NCI-H510A treated with DMSO at 0.1 percent for 48 hours (cell line): ENCODE measurements at regions not wholly inside any gene's neighbourhood (a gene's known extent, or its start where the extent isn't known, plus 50 kb on each side); places are given as distances from the start of the nearest gene placed in this dataset.
"Not testable (repeated sequence)": the region's sequence is repeated elsewhere in the genome, so short reads cannot be mapped to it uniquely, and the experiment has no call there.

ENCODE experiments used
- DNase-seq: peaks from one replicate; lab custom pipeline; 2025; lab: John Stamatoyannopoulos, UW

DNA sequence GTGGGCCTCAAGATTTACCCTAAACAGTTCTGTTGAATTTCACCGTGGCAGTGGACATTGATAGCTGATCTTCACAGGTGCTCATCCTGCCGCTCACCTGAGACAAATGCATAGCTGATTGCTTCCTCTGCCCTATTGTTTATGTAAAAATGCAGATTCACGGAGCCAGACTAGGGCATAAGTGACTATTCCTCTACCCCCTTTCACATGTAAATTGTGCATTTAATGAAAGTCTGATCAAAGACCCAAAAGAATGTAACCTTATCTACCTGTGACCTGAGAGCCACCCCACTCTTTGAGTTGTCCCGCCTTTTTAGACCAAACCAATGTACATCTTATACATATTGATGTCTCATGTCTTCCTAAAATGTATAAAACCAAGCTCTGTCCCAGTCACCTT lies 312.4 kb upstream of the CDH5 start:
- DNase-seq, result no peak

DNA sequence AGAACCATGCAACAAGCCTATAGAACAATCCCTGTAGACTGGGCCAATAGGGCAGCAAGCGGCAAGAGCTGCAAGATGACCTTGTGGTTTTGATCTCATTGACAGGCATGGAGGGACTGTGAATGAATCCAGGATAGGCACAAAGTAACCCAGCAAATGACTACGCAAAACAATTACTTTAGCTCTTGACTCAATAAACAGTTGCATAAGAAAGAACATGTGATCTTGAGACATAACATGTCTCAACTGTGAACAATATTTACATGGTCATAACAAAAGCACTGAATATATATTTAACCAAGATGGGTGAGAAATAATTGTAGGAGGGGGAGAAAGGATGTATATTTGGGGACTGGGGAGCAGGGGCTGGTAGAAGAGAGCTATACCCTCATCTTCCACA lies 313.7 kb upstream of the CDH5 start:
- DNase-seq, result no peak

DNA sequence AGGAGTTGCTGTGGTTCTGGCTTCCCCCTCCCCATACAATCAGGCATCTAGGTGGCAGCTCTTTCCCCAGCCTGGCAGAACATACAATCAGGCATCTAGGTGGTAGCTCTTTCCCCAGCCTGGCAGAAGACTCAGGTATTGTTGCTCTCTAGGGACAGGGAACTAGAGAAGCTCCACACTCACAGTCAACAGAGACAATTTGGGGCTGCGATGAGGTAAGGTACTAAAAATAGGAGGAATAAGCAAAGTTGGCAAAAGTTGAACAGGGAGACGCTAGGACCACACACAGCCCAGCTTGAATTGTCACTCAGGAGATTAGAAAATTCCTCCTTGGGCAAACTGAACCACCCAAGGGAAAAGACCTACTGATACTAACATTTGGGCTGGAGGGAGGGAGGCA lies 315.5 kb upstream of the CDH5 start:
- no peak for DNase-seq

DNA sequence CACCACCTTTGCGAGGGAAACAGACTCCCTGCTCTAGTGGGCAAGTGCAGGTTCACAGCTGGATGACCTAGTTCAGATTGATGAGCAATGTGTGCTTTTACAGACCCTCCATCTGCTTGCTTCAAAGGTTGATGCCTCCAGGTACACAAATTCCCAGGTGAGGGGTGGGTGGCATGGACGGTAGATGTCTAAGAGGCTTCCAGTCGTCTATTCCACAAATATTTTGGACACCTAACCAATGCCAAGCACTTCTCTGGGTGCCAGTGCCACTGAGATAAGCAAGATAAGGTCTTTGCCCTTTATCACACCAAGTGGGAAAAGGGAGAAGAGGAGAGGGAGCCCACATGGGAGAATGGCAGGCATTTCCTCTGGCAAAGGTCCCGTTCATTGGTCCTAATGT lies 316.6 kb upstream of the CDH5 start:
- DNase-seq, result no peak

DNA sequence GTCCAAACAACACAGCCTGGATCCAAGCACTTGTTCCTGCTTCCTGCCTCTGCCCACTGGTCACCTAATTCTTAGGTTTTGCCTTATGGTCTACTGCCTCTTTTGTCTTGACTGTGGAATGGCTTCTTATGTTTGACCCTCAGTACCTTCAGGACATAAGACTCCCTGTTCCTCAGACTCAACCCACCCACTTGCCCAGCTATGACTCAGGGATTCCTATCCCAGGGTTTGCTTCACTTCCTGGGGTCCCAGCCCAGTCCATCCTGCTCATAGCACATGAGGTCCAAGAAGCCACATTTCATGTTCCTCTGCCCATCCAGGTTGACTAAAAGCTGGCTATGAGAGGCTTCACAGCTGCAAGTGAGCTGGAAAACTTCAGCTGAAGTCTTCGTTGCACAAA lies 320.9 kb upstream of the CDH5 start:
- no peak for DNase-seq

DNA sequence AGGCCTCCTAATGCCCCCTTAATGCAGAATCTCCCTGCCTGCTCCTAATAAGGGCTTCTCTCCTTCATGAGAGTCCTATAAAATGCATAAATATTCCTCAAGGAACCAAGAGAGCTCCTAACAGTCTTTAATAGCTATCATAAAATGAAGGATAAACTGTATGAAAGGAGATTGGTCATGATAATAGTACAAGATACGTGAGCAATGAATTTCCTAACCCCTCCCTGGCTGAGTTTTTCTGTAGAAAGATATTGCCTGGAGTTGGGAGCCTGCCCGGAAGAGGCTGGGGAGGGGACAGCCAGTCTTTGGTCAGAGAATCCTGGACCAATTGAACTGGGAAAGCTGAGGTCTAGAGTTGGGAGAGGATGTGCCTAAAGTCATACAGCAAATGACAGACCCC lies 321.9 kb upstream of the CDH5 start:
- no peak for DNase-seq

DNA sequence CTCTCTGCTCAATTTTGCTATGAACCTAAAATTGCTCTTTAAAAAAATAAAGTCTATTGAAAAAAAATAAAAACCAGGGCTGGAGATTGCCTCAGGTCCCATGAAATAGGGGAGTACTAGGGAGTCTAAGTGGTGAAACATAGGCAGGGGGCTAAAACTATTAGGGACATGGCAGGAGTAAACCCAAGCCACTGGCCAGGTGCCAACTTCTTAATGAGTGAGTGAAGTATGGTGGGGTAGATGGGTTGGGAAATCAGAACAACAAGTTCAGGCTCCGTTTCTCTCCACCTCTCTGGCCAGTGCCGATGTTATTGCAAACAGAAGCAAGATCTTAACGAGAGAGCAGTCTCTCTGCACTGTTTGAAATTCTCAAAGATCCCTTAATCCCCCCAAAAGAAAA lies 322.4 kb upstream of the CDH5 start:
- no peak for DNase-seq

DNA sequence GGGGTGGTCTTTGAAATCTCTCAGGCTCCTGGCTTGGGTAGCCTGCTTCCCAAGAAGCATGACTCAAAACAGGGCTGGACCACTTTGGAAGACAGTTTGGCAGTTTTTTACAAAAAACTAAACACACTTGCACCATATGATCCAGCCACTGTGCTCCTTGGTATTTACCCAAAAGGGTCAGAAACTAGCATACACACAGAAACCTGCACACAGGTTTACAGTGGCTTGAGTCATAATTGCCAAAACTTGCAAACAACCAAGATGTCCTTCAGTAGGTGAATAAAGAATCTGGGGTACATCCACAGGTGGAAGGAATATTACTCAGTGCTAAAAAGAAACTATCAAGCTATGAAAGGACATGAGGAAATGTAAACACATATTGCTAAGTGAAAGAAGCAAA lies 323.2 kb upstream of the CDH5 start:
- no peak for DNase-seq

DNA sequence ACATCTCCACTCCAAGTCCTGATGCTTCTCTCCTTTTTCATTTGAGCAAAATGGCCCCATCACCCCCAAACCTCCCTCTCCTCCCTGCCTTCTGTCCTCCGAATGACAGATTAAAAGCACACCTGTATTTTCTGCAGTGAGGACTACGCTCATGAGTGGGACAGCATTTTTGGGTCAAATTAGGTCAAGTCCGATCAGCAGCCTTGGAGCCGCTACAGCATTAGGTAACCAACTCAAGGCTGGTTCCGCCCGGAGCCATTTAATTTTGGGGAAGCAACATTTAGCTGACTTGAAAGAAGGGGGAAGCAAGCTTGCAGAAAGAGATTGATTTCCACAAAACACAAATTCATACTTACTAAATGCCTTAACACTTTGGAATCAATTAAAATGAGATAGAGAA lies 324.1 kb upstream of the CDH5 start:
- no peak for DNase-seq

DNA sequence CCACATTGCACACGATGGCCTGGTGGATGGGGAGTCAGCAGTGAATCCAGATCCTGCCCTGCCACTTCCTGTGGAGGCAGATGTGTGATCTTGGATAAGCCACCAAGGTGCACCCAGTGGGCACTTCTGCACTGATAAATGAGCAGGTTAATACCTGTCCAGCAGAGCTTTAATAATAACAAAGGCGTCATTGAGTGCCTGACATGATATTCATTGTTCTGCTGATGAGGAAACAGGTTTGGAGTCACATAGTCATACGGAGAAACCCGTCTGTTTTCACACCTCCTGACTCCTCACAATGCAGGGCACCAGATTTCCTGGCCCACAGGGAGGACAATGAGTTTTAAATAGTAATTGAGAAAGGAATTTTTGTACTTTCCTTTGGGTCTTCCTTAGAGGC lies 324.6 kb upstream of the CDH5 start:
- no peak for DNase-seq

DNA sequence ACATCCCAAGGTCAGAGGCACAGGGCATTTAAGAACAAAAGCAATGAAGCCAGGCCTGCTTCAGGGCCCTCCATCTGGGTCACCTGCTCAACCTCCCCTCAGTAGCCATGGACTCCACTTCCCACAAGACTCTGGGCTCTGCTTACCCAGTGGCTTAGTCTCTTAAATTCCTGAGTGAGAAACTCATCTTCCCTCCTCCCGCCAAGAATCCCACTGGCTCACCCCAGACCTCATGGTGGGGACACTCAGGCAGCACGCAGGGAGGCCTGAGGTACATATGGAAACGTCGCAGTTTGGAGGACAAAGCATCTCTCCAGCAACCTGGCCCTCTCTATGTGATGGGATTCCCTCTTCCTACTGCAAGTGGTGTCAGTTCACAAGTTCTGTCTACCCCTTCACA lies 326.7 kb upstream of the CDH5 start:
- DNase-seq, result no peak

DNA sequence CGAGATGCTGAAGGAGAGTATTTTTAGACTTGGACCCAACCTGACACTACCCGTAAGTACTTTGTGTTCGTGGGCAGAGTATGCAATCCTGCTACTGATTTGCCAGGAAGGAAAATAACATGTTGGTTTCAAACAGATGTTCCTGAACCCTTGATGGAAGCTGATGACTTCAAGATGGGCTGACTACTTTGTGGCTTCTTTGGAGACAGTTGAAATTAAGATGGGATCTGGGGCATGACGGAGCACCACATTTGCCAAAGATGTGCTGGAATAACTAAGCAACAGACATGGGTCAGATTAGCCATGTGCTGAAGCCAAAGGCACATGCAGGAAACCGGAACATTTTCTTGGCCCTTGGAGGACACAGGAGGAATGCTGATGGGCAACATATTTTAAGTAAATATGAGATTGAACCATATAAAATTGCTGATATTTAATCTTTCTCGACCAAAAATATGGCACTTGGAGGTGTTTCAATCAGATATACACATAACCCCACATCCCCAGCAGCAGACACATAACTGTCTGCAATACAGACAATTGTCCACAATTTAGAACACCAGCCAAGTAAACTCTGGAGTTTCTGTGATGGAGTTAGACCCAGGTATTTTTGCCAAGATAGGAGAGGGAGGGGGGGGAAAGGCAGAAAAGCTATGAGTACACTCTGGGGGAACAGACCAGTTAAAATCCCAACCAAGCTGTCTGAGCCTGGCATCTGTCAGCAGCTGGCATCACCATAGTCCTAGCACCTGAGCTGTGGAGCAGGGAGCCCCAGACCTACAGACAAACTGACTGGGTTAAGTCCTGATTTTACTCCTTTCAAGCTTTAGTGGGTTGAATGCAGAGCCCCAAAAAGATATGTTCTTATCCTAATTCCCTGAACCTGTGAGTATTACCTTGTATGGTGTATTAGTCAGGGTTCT lies 329.4 kb upstream of the CDH5 start:
- DNase-seq, result no peak

DNA sequence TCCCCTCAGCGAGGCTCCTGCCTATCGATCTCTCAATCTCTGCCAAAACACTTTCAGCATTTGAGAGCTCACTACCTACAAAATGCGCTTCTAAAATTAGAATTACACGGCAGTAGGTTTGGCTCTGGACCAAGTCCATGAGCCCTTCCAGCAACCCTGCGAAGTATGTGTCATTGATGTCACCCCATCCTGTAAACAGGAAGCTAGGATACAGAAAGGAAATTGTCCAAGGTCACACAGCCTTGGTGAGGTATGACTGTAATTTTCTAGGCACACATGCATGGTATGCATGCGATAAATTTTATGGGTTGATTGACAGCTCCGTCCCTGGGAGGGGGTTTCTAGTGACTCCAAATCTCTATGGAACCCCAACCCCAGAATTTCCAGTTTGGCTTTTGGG lies 330.3 kb upstream of the CDH5 start:
- DNase-seq, result no peak

DNA sequence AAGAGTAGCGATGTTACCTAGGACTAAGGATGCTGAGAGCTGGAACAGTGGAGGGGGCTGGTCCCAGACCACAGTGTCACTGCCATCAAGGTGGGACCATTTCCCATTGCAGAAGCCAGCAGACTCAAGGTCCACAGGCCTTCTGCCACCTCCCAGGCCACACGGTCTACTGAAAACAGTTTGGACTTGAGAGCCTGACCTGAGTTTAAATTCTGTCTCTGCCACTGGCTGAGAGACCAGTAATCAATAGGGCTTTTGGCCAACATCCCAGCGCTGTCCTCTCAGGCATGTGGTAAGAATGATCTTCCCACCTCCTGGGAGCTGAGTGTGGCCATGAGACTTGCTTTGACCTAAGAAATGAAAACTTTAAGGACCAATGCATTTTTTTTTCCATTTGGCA lies 331.4 kb upstream of the CDH5 start:
- DNase-seq, result no peak

DNA sequence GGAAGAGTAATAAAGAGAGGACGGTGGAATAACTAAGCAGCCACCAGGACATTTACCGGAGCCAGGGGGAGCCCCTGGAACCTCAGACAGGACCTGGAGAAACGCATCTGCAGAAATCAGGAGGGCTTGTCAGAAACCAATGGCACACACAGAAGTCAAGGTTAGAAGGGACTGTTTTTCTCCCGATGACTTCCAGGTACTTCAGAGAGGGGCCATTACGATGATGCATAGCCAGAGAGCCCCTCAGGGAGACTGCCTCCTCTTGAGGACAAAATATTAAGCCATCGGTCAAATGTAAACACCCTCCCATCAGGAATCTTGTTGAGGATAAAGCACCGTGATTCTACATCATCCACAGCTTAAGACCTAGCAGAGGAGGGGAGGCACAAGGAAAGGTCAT lies 333.6 kb upstream of the CDH5 start:
- DNase-seq, result no peak

DNA sequence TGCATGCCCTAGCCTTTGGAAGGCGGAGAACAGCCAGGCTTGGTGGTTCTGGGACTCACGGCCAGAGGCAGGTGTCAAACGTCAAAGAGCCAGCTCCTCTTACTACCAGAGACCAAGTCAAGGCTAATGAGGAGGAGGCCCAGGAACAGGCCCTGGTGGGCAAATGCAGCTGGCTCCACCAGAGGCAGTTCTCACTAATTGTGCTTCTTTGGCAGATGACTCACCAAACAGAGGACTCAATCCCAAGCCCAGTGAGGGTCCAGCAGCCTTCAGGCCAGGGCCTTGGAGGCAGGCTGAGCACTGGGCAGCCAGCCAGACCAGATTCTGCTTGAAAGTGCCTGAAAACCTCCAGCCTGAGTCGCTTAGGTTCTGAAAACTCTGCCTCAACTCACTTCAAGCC lies 336.5 kb upstream of the CDH5 start:
- no peak for DNase-seq

DNA sequence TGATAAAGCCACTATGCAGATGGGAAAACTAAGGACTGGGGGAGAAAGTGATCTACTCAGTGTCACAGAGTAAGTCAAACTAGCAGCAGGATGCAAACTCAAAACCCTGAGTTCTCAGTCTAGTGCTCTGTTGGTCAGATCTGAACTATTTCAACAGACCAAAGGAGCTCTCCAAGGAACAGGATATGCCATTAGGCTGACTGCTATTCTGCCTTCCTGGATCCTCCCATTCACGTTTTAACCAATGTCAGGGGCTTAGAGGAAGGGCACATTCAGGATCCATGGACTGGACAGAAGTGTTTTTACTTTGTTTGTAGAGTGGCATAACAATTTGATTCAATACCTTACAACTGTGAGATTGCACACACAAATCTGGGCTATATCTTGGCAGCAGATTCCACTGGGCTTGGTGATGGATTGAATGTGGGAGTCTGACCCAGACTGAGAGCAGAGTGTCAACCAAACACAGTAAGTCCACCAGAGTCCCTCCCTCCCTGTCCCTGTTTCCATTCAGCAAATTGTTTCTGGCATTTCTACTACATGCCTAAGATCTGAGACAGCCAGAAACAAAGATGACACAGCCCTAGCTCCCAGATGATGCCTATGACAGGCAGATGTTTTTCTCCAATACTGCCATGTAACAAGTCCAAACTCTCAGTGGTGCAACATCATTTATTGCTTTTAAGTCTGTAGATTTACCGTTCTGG lies 337.8 kb upstream of the CDH5 start:
- DNase-seq, result no peak

DNA sequence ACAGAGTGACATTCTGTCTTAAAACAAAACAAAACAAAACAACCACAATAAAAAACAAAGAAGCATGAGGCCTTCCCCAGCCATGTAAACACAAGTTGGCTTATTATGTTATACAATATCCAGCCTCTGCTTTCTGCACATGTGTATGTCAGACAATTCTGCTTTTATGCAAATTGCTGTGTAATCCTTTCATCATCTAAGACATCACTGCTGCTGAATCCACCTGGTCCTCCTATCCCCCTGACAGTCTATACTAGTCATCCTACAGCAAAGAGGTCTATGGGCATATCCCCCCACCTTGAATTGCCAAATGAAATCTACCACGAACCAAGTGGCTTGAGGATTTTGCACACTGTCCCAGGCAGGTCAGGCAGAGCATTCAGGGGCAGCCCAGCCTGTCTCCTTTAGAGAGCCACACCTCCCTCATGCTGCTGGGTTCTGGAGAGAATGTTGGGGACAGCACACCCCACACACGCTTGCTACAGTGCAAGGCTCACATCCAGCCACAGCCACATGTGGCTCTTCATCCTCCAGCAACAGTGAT lies 339.6 kb upstream of the CDH5 start:
- DNase-seq, result no peak

DNA sequence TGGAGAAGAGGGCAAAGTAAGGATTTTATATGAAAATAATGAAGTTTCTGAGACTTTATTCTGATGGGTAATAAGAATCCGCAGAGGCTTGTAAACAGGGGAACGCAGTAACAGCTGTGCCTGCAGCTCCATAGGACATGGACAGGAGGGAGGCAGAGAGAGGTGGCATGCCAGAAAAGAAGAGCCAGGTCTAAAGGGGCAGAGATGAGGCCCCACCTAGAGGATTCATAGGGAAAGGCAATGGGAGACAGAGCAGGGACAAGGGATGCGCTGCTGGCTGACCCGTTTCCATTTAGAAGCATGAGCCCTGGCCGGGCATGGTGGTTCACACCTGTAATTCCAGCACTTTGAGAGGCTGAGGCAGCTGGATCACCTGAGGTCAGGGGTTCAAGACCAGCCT lies 340.3 kb upstream of the CDH5 start:
- peak; percentile 71 for DNase-seq

DNA sequence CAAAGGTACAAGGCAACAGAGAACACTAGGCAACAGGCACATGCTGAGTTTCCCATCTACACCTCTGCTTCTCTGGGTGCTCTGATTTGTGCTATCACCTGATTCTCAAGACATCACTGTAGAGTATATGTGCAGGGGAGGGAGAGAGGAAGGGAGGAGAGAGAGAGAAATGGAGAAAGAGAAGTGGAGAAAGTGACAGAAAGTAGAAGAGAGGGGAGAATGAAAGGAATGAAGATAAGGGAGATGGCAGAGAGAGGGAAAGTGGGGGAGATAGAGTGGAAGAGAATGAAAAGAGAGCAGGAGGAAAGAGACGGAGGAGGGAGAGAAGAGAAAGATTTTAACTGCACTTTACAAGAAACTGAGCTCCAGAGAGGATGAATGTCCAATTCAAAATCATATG lies 340.7 kb upstream of the CDH5 start:
- no peak for DNase-seq

DNA sequence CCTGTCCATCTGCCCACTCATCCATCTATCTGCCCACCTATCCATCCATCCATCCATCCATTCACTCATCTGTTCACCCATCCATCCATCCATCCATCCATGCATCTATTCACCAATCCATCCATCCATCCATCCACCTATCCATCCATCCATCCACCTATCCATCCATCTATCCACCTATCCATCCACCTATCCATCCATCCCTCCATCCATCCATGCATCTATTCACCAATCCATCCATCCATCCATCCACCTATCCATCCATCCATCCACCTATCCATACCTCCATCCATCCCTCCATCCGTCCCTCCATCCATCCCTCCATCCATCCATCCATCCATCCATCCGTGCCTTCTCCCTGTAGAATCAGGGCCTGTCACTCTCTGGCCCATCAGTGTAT lies 341.9 kb upstream of the CDH5 start:
- DNase-seq, result not testable (repeated sequence)

DNA sequence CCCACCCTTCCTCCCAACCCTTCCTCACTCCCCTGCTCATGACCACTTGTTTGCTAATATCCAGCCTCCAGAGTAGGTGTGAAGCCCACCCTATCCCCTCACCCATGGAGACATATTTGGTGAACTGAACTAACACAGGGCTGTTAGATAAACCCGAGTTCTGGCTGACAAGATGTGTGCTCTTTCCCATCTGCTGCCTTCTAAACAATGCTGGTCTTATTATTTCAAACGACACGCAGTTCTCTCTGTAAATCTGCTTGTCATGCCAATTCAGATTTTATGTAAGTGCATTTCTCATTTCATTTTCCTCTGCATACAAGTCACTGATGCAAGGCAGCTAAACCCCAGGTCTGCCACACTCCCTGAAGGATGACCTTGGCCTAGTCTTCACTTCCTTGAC lies 343.0 kb upstream of the CDH5 start:
- no peak for DNase-seq

DNA sequence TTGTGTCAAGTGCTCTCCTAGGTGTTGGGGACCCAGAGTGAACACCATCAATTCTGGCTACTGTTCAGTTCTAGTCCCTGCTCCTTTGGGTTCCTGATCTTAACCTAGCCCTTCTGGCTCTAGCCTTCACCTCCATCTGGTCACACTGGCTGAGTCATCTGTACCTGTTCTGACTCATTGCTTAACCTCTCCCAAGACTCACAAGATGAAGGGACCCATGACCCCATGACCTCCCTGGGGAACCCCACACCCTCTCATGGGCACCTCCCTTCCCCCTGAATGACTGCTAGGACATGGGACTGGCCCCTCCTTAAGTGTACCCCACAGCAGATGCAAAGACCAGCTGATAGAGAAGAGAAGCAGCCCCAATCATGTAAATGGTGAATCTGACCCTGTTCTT lies 345.8 kb upstream of the CDH5 start:
- no peak for DNase-seq
